ENCODE measurements at regions not wholly inside any gene's neighbourhood (a gene's known extent, or its start where the extent isn't known, plus 50 kb on each side); places are given as distances from the start of the nearest gene placed in this dataset.

- Mint-ChIP-seq H3K4me3 (no peak overlapping the region), H3K36me3 (ENCODE audit: low read depth) (no peaks in the 10 kb centered on the region), H3K9me3 (no peaks in the 10 kb centered on the region), H3K4me1 (no peaks in the 10 kb centered on the region), H3K27me3 (ENCODE audit: low read depth) (peaks cover 1% of the 10 kb centered on the region), H3K27ac (no peak overlapping the region)
- no peak for TF ChIP-seq CTCF (IDR thresholded peaks at IDR 0.05; ENCODE audit: unreplicated experiment in 3 of 3)
Measured at GRCh38 chr14:61992139-61992538, 229.9 kb downstream of the SNAPC1 start.

GRCh38 chr14:61992926-61993325 is 230.7 kb downstream of the SNAPC1 start:
- H3K9me3 Mint-ChIP-seq, result no peaks in the 10 kb centered on the region
- no peaks in the 10 kb centered on the region for H3K27me3 Mint-ChIP-seq (ENCODE audit: low read depth)
- H3K36me3 Mint-ChIP-seq (ENCODE audit: low read depth), result no peaks in the 10 kb centered on the region
- H3K27ac Mint-ChIP-seq, result no peak overlapping the region
- H3K4me3 Mint-ChIP-seq, result no peak overlapping the region
- no peaks in the 10 kb centered on the region for H3K4me1 Mint-ChIP-seq
- no peak for TF ChIP-seq CTCF (IDR thresholded peaks at IDR 0.05; ENCODE audit: unreplicated experiment in 3 of 3)

- no peak for TF ChIP-seq CTCF (IDR thresholded peaks at IDR 0.05; ENCODE audit: unreplicated experiment in 3 of 3)
- H3K9me3 Mint-ChIP-seq, result no peaks in the 10 kb centered on the region
- no peak overlapping the region for H3K27ac Mint-ChIP-seq
- no peaks in the 10 kb centered on the region for H3K36me3 Mint-ChIP-seq (ENCODE audit: low read depth)
- no peaks in the 10 kb centered on the region for H3K4me1 Mint-ChIP-seq
- no peaks in the 10 kb centered on the region for H3K27me3 Mint-ChIP-seq (ENCODE audit: low read depth)
- no peak overlapping the region for H3K4me3 Mint-ChIP-seq
Measured at GRCh38 chr14:61994589-61994988, 232.4 kb downstream of the SNAPC1 start.

- H3K36me3 Mint-ChIP-seq (ENCODE audit: low read depth), result no peaks in the 10 kb centered on the region
- no peaks in the 10 kb centered on the region for H3K4me1 Mint-ChIP-seq
- H3K27me3 Mint-ChIP-seq (ENCODE audit: low read depth), result no peaks in the 10 kb centered on the region
- H3K4me3 Mint-ChIP-seq, result no peak overlapping the region
- TF ChIP-seq CTCF (IDR thresholded peaks at IDR 0.05; ENCODE audit: unreplicated experiment in 3 of 3), result no peak
- peaks cover 3% of the 10 kb centered on the region for H3K9me3 Mint-ChIP-seq
- H3K27ac Mint-ChIP-seq, result no peak overlapping the region
Measured at GRCh38 chr14:61996753-61997152, 234.5 kb downstream of the SNAPC1 start.

GRCh38 chr14:61997161-61997560 is 234.9 kb downstream of the SNAPC1 start:
- Mint-ChIP-seq H3K27me3 (ENCODE audit: low read depth) (no peaks in the 10 kb centered on the region), H3K4me3 (no peak overlapping the region), H3K4me1 (no peaks in the 10 kb centered on the region), H3K9me3 (peaks cover 5% of the 10 kb centered on the region), H3K36me3 (ENCODE audit: low read depth) (no peaks in the 10 kb centered on the region), H3K27ac (no peak overlapping the region)
- no peak for TF ChIP-seq CTCF (IDR thresholded peaks at IDR 0.05; ENCODE audit: unreplicated experiment in 3 of 3)

- Mint-ChIP-seq H3K27me3 (ENCODE audit: low read depth) (no peaks in the 10 kb centered on the region), H3K4me3 (no peak overlapping the region), H3K27ac (no peak overlapping the region), H3K36me3 (ENCODE audit: low read depth) (no peaks in the 10 kb centered on the region), H3K4me1 (peaks cover 6% of the 10 kb centered on the region), H3K9me3 (peaks cover 10% of the 10 kb centered on the region)
- TF ChIP-seq CTCF (IDR thresholded peaks at IDR 0.05; ENCODE audit: unreplicated experiment in 3 of 3), result no peak
Measured at GRCh38 chr14:62001963-62002362, 239.7 kb downstream of the SNAPC1 start.

Data from nephron (organoid).